Ishikawa (cell line): ENCODE measurements at regions not wholly inside any gene's neighbourhood (a gene's known extent, or its start where the extent isn't known, plus 50 kb on each side); places are given as distances from the start of the nearest gene placed in this dataset.

Source experiments
- CEBPB ChIP-seq: IDR thresholded peaks from 2 replicates; pipeline ENCODE4 v1.6.1; 2012
- CREB1 ChIP-seq: IDR thresholded peaks from 2 replicates; pipeline ENCODE4 v1.6.1; 2012; ENCODE audit warnings: low read depth
- EGR1 ChIP-seq: IDR thresholded peaks from 2 replicates; pipeline ENCODE4 v1.6.1; 2012
- EP300 ChIP-seq: IDR thresholded peaks from 2 replicates; pipeline ENCODE4 v1.6.1; 2012; ENCODE audit warnings: borderline replicate concordance
- FOXM1 ChIP-seq: IDR thresholded peaks from 2 replicates; pipeline ENCODE4 v1.6.1; 2012; ENCODE audit warnings: low read depth, borderline replicate concordance
- MAX ChIP-seq: IDR thresholded peaks from 2 replicates; pipeline ENCODE4 v1.6.1; 2012
- NFIC ChIP-seq: IDR thresholded peaks from 2 replicates; pipeline ENCODE4 v1.6.1; 2012
- RAD21 ChIP-seq: IDR thresholded peaks from 2 replicates; pipeline ENCODE4 v1.6.1; 2012; ENCODE audit warnings: low read depth
- REST ChIP-seq: IDR thresholded peaks from 2 replicates; pipeline ENCODE4 v1.6.1; 2012; ENCODE audit warnings: low read depth, mild to moderate bottlenecking
- TAF1 ChIP-seq: IDR thresholded peaks from 2 replicates; pipeline ENCODE4 v1.6.1; 2012; ENCODE audit warnings: low read depth, mild to moderate bottlenecking
- TCF12 ChIP-seq: IDR thresholded peaks from 2 replicates; pipeline ENCODE4 v1.6.1; 2012; ENCODE audit warnings: low read depth
- TEAD4 ChIP-seq: IDR thresholded peaks from 2 replicates; pipeline ENCODE4 v1.6.1; 2012
- USF1 ChIP-seq: IDR thresholded peaks from 2 replicates; pipeline ENCODE4 v1.6.1; 2012
- YY1 ChIP-seq: IDR thresholded peaks from 2 replicates; pipeline ENCODE4 v1.6.1; 2012; ENCODE audit warnings: low read depth

GRCh38 chr2:147740211-147740927 is 104.5 kb upstream of the ACVR2A start:
- TF ChIP-seq CREB1, result no peak
- no peak for TF ChIP-seq EGR1
- TF ChIP-seq YY1, result no peak
- no peak for TF ChIP-seq USF1
- TF ChIP-seq MAX, result no peak
- no peak for TF ChIP-seq REST
- no peak for TF ChIP-seq CEBPB
- no peak for TF ChIP-seq TAF1
- no peak for TF ChIP-seq EP300
- no peak for TF ChIP-seq FOXM1
- TF ChIP-seq RAD21, result no peak
- TF ChIP-seq NFIC, result no peak
- TF ChIP-seq TEAD4, result no peak
- TF ChIP-seq TCF12, result no peak
